ENCODE measurements at regions not wholly inside any gene's neighbourhood (a gene's known extent, or its start where the extent isn't known, plus 50 kb on each side); places are given as distances from the start of the nearest gene placed in this dataset.

GRCh38 chr7:69193061-69193460 lies 405.2 kb upstream of the AUTS2 start:
- Histone ChIP-seq H3K36me3 (no peaks in the 10 kb centered on the region), H3K27me3 (no peaks in the 10 kb centered on the region), H3K4me1 (no peaks in the 10 kb centered on the region), H3K4me3 (no peak overlapping the region), H3K9me3 (no peaks in the 10 kb centered on the region), H3K27ac (no peak overlapping the region)
- no peak for TF ChIP-seq CTCF (IDR thresholded peaks at IDR 0.05)
- intact Hi-C loops (cut with DNase I; ENCODE audit: low total_unique reads): no loop called here
- no peak for DNase-seq

GRCh38 chr7:69196593-69196992 lies 401.7 kb upstream of the AUTS2 start:
- Histone ChIP-seq H3K4me1 (no peaks in the 10 kb centered on the region), H3K4me3 (no peak overlapping the region), H3K27me3 (no peaks in the 10 kb centered on the region), H3K27ac (no peak overlapping the region), H3K36me3 (no peaks in the 10 kb centered on the region), H3K9me3 (no peaks in the 10 kb centered on the region)
- no peak for DNase-seq
- no peak for TF ChIP-seq CTCF (IDR thresholded peaks at IDR 0.05)
- intact Hi-C loops (cut with DNase I; ENCODE audit: low total_unique reads): no loop called here

- no peak overlapping the region for H3K27ac ChIP-seq
- no peaks in the 10 kb centered on the region for H3K27me3 ChIP-seq
- H3K9me3 ChIP-seq: no peaks in the 10 kb centered on the region
- intact Hi-C loops (cut with DNase I; ENCODE audit: low total_unique reads): no loop called here
- no peak for DNase-seq
- no peaks in the 10 kb centered on the region for H3K4me1 ChIP-seq
- no peak overlapping the region for H3K4me3 ChIP-seq
- no peaks in the 10 kb centered on the region for H3K36me3 ChIP-seq
- no peak for TF ChIP-seq CTCF (IDR thresholded peaks at IDR 0.05)
These were observed 400.0 kb upstream of the AUTS2 start for GRCh38 chr7:69198250-69198649.

GRCh38 chr7:69199041-69199440 lies 399.2 kb upstream of the AUTS2 start:
- DNase-seq: no peak
- intact Hi-C loops (cut with DNase I; ENCODE audit: low total_unique reads): no loop called here
- Histone ChIP-seq H3K27ac (no peak overlapping the region), H3K4me3 (no peak overlapping the region), H3K4me1 (no peaks in the 10 kb centered on the region), H3K9me3 (no peaks in the 10 kb centered on the region), H3K27me3 (no peaks in the 10 kb centered on the region), H3K36me3 (no peaks in the 10 kb centered on the region)
- no peak for TF ChIP-seq CTCF (IDR thresholded peaks at IDR 0.05)

- Histone ChIP-seq H3K9me3 (no peaks in the 10 kb centered on the region), H3K36me3 (no peaks in the 10 kb centered on the region), H3K27ac (no peak overlapping the region), H3K4me1 (no peaks in the 10 kb centered on the region), H3K4me3 (no peak overlapping the region), H3K27me3 (no peaks in the 10 kb centered on the region)
- intact Hi-C loops (cut with DNase I; ENCODE audit: low total_unique reads): no loop called here
- no peak for DNase-seq
- TF ChIP-seq CTCF (IDR thresholded peaks at IDR 0.05): no peak
These were observed 398.6 kb upstream of the AUTS2 start for GRCh38 chr7:69199661-69200060.

- H3K27ac ChIP-seq: no peak overlapping the region
- H3K36me3 ChIP-seq: no peaks in the 10 kb centered on the region
- H3K27me3 ChIP-seq: no peaks in the 10 kb centered on the region
- no peaks in the 10 kb centered on the region for H3K4me1 ChIP-seq
- TF ChIP-seq CTCF (IDR thresholded peaks at IDR 0.05): no peak
- intact Hi-C loops (cut with DNase I; ENCODE audit: low total_unique reads): no loop called here
- H3K4me3 ChIP-seq: no peak overlapping the region
- no peak for DNase-seq
- H3K9me3 ChIP-seq: no peaks in the 10 kb centered on the region
These were observed 394.4 kb upstream of the AUTS2 start for GRCh38 chr7:69203871-69204270.
